RWPE2 (cell line): ENCODE measurements at regions not wholly inside any gene's neighbourhood (a gene's known extent, or its start where the extent isn't known, plus 50 kb on each side); places are given as distances from the start of the nearest gene placed in this dataset.

Experiments used
- ATAC-seq: fragments of 200-7000 bp; cut with Tn5 transposase; 3 replicates; pipeline ENCODE4 v1.9.1; 2021; ENCODE audit warnings: low read depth
- DNase-seq: peaks from one replicate; pipeline ENCODE4 v3.0.0-alpha.2; 2020; ENCODE audit warnings: low spot score
- H3K27ac ChIP-seq: fragments of 450-650 bp; 2 replicates; pipeline ENCODE4 v1.5.1; 2017; ENCODE audit warnings: mild to moderate bottlenecking; ENCODE audit not compliant: poor library complexity, severe bottlenecking
- H3K27me3 ChIP-seq: fragments of 250-450 bp; sonication (Bioruptor Pico); 2 replicates; pipeline ENCODE4 v1.5.1; 2021; ENCODE audit warnings: mild to moderate bottlenecking, moderate library complexity; ENCODE audit not compliant: insufficient read depth, poor library complexity, severe bottlenecking
- H3K36me3 ChIP-seq: fragments of 250-450 bp; sonication (Bioruptor Pico); 2 replicates; pipeline ENCODE4 v1.5.1; 2020; ENCODE audit warnings: low read depth, mild to moderate bottlenecking, moderate library complexity
- H3K4me1 ChIP-seq: fragments of 250-450 bp; sonication (Bioruptor Pico); 2 replicates; pipeline ENCODE4 v1.5.1; 2021; ENCODE audit warnings: mild to moderate bottlenecking, moderate library complexity; ENCODE audit not compliant: insufficient read depth, poor library complexity, severe bottlenecking
- H3K4me3 ChIP-seq: fragments of 250-450 bp; sonication (Bioruptor Pico); 2 replicates; pipeline ENCODE4 v1.5.1; 2021; ENCODE audit warnings: mild to moderate bottlenecking, moderate library complexity; ENCODE audit not compliant: severe bottlenecking
- H3K9me3 ChIP-seq: fragments of 250-450 bp; sonication (Bioruptor Pico); 2 replicates; pipeline ENCODE4 v1.5.1; 2021; ENCODE audit warnings: mild to moderate bottlenecking, moderate library complexity; ENCODE audit not compliant: severe bottlenecking
- CTCF ChIP-seq: fragments of 450-650 bp; IDR thresholded peaks from one replicate; pipeline ENCODE4 v1.5.1; 2017; ENCODE audit warnings: mild to moderate bottlenecking, moderate library complexity; ENCODE audit not compliant: poor library complexity, severe bottlenecking

- no peaks in the 10 kb centered on the region for H3K36me3 ChIP-seq
- no peak for ATAC-seq
- peaks cover 11% of the 10 kb centered on the region for H3K4me1 ChIP-seq
- no peak for TF ChIP-seq CTCF
- no peak for DNase-seq
- no peak overlapping the region for H3K4me3 ChIP-seq
- H3K27ac ChIP-seq = no peak overlapping the region
- H3K9me3 ChIP-seq = no peaks in the 10 kb centered on the region
- no peaks in the 10 kb centered on the region for H3K27me3 ChIP-seq
Observed at GRCh38 chr5:17005107-17005828, 69.2 kb upstream of the MYO10 start.

- Histone ChIP-seq H3K27ac (peak overlapping the region; percentile 44), H3K4me1 (peaks cover 10% of the 10 kb centered on the region), H3K4me3 (no peak overlapping the region), H3K27me3 (no peaks in the 10 kb centered on the region), H3K36me3 (no peaks in the 10 kb centered on the region), H3K9me3 (no peaks in the 10 kb centered on the region)
- ATAC-seq = peak; percentile 47
- no peak for DNase-seq
- no peak for TF ChIP-seq CTCF
Observed at GRCh38 chr5:17012289-17012688, 76.2 kb upstream of the MYO10 start.

GRCh38 chr5:17014686-17015085, 78.6 kb upstream of the MYO10 start:
- H3K4me3 ChIP-seq = no peak overlapping the region
- no peak for ATAC-seq
- H3K27ac ChIP-seq = no peak overlapping the region

GRCh38 chr5:17018871-17019270, 82.8 kb upstream of the MYO10 start:
- TF ChIP-seq CTCF = no peak
- Histone ChIP-seq H3K4me1 (peaks cover 5% of the 10 kb centered on the region), H3K27me3 (no peaks in the 10 kb centered on the region), H3K4me3 (no peak overlapping the region), H3K36me3 (no peaks in the 10 kb centered on the region), H3K9me3 (no peaks in the 10 kb centered on the region), H3K27ac (no peak overlapping the region)
- ATAC-seq (0 out of 3 replicates have a peak, but pooled peaks have one; percentile 17), DNase-seq (no peak)

More at GRCh38 chr5:17014686-17015085, 78.6 kb upstream of the MYO10 start:
- Histone ChIP-seq H3K27me3 (no peaks in the 10 kb centered on the region), H3K36me3 (no peaks in the 10 kb centered on the region), H3K9me3 (no peaks in the 10 kb centered on the region), H3K4me1 (peaks cover 10% of the 10 kb centered on the region)
- no peak for TF ChIP-seq CTCF
- no peak for DNase-seq

- no peak for ATAC-seq
- Histone ChIP-seq H3K36me3 (no peaks in the 10 kb centered on the region), H3K27ac (no peak overlapping the region), H3K9me3 (no peaks in the 10 kb centered on the region), H3K4me1 (peaks cover 5% of the 10 kb centered on the region), H3K27me3 (no peaks in the 10 kb centered on the region), H3K4me3 (no peak overlapping the region)
- no peak for TF ChIP-seq CTCF
- no peak for DNase-seq
Observed at GRCh38 chr5:17019324-17019723, 83.2 kb upstream of the MYO10 start.
